Activated T-helper 2 cell treated with anti-CD3 and anti-CD28 coated beads, Interferon-gamma antibody, Interleukin-2, Interleukin-4, amounts not matched to agents 10 μg/mL and 5 μg/mL and 100 μg/mL, durations not matched to agents 14 hours and 24 hours and 36 hours (primary cell): ENCODE measurements at regions not wholly inside any gene's neighbourhood (a gene's known extent, or its start where the extent isn't known, plus 50 kb on each side); places are given as distances from the start of the nearest gene placed in this dataset.
"Not testable (repeated sequence)": the region's sequence is repeated elsewhere in the genome, so short reads cannot be mapped to it uniquely, and the experiment has no call there.

ENCODE experiments used
- DNase-seq: peaks from one replicate; pipeline ENCODE4 v3.0.0; 2021; ENCODE audit warnings: low spot score
- H3K27ac Mint-ChIP-seq: one replicate; pipeline ENCODE4 v1.8.0; 2021; ENCODE audit warnings: mixed read lengths
- H3K27me3 Mint-ChIP-seq: one replicate; pipeline ENCODE4 v1.8.0; 2021; ENCODE audit warnings: low read depth, mixed read lengths
- H3K36me3 Mint-ChIP-seq: one replicate; pipeline ENCODE4 v1.8.0; 2021; ENCODE audit warnings: low read depth, mixed read lengths
- H3K4me1 Mint-ChIP-seq: one replicate; pipeline ENCODE4 v1.8.0; 2021; ENCODE audit warnings: low read depth, mixed read lengths
- H3K4me3 Mint-ChIP-seq: one replicate; pipeline ENCODE4 v1.8.0; 2021; ENCODE audit warnings: low read depth, mild to moderate bottlenecking, moderate library complexity, mixed read lengths
- H3K9me3 Mint-ChIP-seq: one replicate; pipeline ENCODE4 v1.8.0; 2021; ENCODE audit warnings: mixed read lengths
- intact Hi-C: fragments of 100-400 bp; cut with micrococcal nuclease; formaldehyde crosslinking; loops from one replicate; pipeline ENCODE4 v1.15.1; 2023

GRCh38 chr3:16072420-16073110, 101.9 kb upstream of the GALNT15 start:
- Mint-ChIP-seq H3K4me3 (no peak overlapping the region), H3K36me3 (no peaks in the 10 kb centered on the region), H3K27me3 (no peaks in the 10 kb centered on the region), H3K4me1 (no peaks in the 10 kb centered on the region), H3K27ac (no peak overlapping the region), H3K9me3 (peaks cover 12% of the 10 kb centered on the region)
- intact Hi-C loops = no loop called here
- no peak for DNase-seq

GRCh38 chr3:16073203-16073602, 101.3 kb upstream of the GALNT15 start:
- Mint-ChIP-seq H3K4me1 (no peaks in the 10 kb centered on the region), H3K27ac (no peak overlapping the region), H3K27me3 (no peaks in the 10 kb centered on the region), H3K36me3 (no peaks in the 10 kb centered on the region), H3K4me3 (no peak overlapping the region), H3K9me3 (peaks cover 17% of the 10 kb centered on the region)
- intact Hi-C loops = no loop called here
- no peak for DNase-seq

- H3K36me3 Mint-ChIP-seq, H3K4me3 Mint-ChIP-seq, H3K27ac Mint-ChIP-seq, H3K4me1 Mint-ChIP-seq, H3K27me3 Mint-ChIP-seq, intact Hi-C loops, DNase-seq: not testable (repeated sequence)
- H3K9me3 Mint-ChIP-seq = peaks cover 17% of the 10 kb centered on the region
Measured at GRCh38 chr3:16073990-16074671, 100.3 kb upstream of the GALNT15 start.

- Mint-ChIP-seq H3K9me3 (peaks cover 20% of the 10 kb centered on the region), H3K27ac (no peak overlapping the region), H3K27me3 (no peaks in the 10 kb centered on the region), H3K36me3 (no peaks in the 10 kb centered on the region), H3K4me3 (no peak overlapping the region), H3K4me1 (no peaks in the 10 kb centered on the region)
- intact Hi-C loops = no loop called here
- no peak for DNase-seq
Measured at GRCh38 chr3:16075647-16076046, 98.8 kb upstream of the GALNT15 start.

GRCh38 chr3:16076564-16076963, 97.9 kb upstream of the GALNT15 start:
- H3K9me3 Mint-ChIP-seq = peaks cover 27% of the 10 kb centered on the region
- intact Hi-C loops = no loop called here
- H3K27ac Mint-ChIP-seq = no peak overlapping the region
- H3K36me3 Mint-ChIP-seq = no peaks in the 10 kb centered on the region
- H3K27me3 Mint-ChIP-seq = no peaks in the 10 kb centered on the region
- no peak overlapping the region for H3K4me3 Mint-ChIP-seq
- DNase-seq = no peak
- H3K4me1 Mint-ChIP-seq = no peaks in the 10 kb centered on the region

- intact Hi-C loops, H3K27ac Mint-ChIP-seq, H3K36me3 Mint-ChIP-seq, H3K4me3 Mint-ChIP-seq, H3K27me3 Mint-ChIP-seq, H3K4me1 Mint-ChIP-seq, DNase-seq: not testable (repeated sequence)
- H3K9me3 Mint-ChIP-seq = peaks cover 26% of the 10 kb centered on the region
Measured at GRCh38 chr3:16077146-16077545, 97.3 kb upstream of the GALNT15 start.

- H3K4me3 Mint-ChIP-seq, H3K36me3 Mint-ChIP-seq, DNase-seq, H3K27me3 Mint-ChIP-seq, intact Hi-C loops, H3K4me1 Mint-ChIP-seq, H3K27ac Mint-ChIP-seq: not testable (repeated sequence)
- H3K9me3 Mint-ChIP-seq = peaks cover 29% of the 10 kb centered on the region
Measured at GRCh38 chr3:16077681-16078080, 96.8 kb upstream of the GALNT15 start.

GRCh38 chr3:16079519-16079918, 95.0 kb upstream of the GALNT15 start:
- H3K9me3 Mint-ChIP-seq = peaks cover 35% of the 10 kb centered on the region
- intact Hi-C loops = no loop called here
- no peak overlapping the region for H3K27ac Mint-ChIP-seq
- H3K27me3 Mint-ChIP-seq = no peaks in the 10 kb centered on the region
- no peak overlapping the region for H3K4me3 Mint-ChIP-seq
- H3K4me1 Mint-ChIP-seq = no peaks in the 10 kb centered on the region
- no peaks in the 10 kb centered on the region for H3K36me3 Mint-ChIP-seq
- DNase-seq = no peak

- peaks cover 36% of the 10 kb centered on the region for H3K9me3 Mint-ChIP-seq
- H3K4me3 Mint-ChIP-seq = no peak overlapping the region
- H3K36me3 Mint-ChIP-seq = no peaks in the 10 kb centered on the region
- no peak for DNase-seq
- no peak overlapping the region for H3K27ac Mint-ChIP-seq
- no peaks in the 10 kb centered on the region for H3K4me1 Mint-ChIP-seq
- H3K27me3 Mint-ChIP-seq = no peaks in the 10 kb centered on the region
- intact Hi-C loops = no loop called here
Measured at GRCh38 chr3:16081661-16082060, 92.8 kb upstream of the GALNT15 start.

- intact Hi-C loops = no loop called here
- Mint-ChIP-seq H3K36me3 (no peaks in the 10 kb centered on the region), H3K27me3 (no peaks in the 10 kb centered on the region), H3K27ac (no peak overlapping the region), H3K9me3 (peaks cover 25% of the 10 kb centered on the region), H3K4me1 (no peaks in the 10 kb centered on the region), H3K4me3 (no peak overlapping the region)
- no peak for DNase-seq
Measured at GRCh38 chr3:16084887-16085286, 89.6 kb upstream of the GALNT15 start.

GRCh38 chr3:16085410-16085809, 89.1 kb upstream of the GALNT15 start:
- Mint-ChIP-seq H3K27ac (no peak overlapping the region), H3K27me3 (no peaks in the 10 kb centered on the region), H3K4me1 (no peaks in the 10 kb centered on the region), H3K36me3 (no peaks in the 10 kb centered on the region), H3K4me3 (no peak overlapping the region), H3K9me3 (peaks cover 24% of the 10 kb centered on the region)
- intact Hi-C loops = no loop called here
- DNase-seq = no peak

GRCh38 chr3:16085884-16086608, 88.4 kb upstream of the GALNT15 start:
- no peak for DNase-seq
- H3K36me3 Mint-ChIP-seq = no peaks in the 10 kb centered on the region
- H3K4me1 Mint-ChIP-seq = no peaks in the 10 kb centered on the region
- intact Hi-C loops = no loop called here
- H3K9me3 Mint-ChIP-seq = peaks cover 18% of the 10 kb centered on the region
- no peak overlapping the region for H3K4me3 Mint-ChIP-seq
- H3K27me3 Mint-ChIP-seq = no peaks in the 10 kb centered on the region
- no peak overlapping the region for H3K27ac Mint-ChIP-seq

- Mint-ChIP-seq H3K4me3 (no peak overlapping the region), H3K36me3 (no peaks in the 10 kb centered on the region), H3K9me3 (peaks cover 15% of the 10 kb centered on the region), H3K27ac (no peak overlapping the region), H3K27me3 (no peaks in the 10 kb centered on the region), H3K4me1 (no peaks in the 10 kb centered on the region)
- intact Hi-C loops = no loop called here
- DNase-seq = no peak
Measured at GRCh38 chr3:16086690-16087089, 87.8 kb upstream of the GALNT15 start.
